ENCODE measurements at regions not wholly inside any gene's neighbourhood (a gene's known extent, or its start where the extent isn't known, plus 50 kb on each side); places are given as distances from the start of the nearest gene placed in this dataset.
A peak's percentile ranks its signal among the peaks of the same experiment; 100 is the strongest.

DNA sequence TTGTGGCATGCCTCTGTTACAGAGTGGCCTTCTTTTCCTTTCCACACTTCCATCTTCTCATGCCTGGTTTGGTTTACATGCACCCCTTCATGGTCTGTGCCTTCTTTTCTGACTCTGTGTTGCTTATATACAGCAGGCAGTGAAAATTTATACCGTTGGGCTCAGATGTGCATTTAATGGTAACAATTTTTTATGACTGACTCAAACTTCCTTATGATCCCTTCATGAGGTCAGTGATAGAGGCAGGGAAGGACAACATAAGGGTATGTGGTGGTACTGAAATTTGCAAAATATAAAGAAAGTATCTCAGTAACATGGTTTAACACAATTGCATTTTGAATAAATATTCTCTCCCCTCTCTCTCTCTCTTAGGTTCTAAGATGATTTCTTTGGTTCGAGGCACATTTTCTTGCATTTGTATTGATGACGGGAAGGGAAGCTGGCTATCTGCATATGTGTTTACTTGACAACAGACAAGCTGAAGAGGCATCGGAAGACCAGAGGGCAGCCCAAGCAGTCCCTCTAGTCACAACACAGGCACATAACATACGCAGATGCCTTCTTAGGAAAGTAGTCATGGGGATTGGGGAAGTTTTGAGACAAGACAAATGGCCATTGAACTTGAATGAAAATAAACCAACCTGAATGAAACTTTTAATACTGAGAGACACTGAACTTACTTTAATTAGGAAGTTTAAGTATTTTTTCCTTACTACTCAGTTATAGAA lies 163.3 kb upstream of the LEF1 start:
- DNase-seq (ENCODE audit: low spot score), result no peak

DNA sequence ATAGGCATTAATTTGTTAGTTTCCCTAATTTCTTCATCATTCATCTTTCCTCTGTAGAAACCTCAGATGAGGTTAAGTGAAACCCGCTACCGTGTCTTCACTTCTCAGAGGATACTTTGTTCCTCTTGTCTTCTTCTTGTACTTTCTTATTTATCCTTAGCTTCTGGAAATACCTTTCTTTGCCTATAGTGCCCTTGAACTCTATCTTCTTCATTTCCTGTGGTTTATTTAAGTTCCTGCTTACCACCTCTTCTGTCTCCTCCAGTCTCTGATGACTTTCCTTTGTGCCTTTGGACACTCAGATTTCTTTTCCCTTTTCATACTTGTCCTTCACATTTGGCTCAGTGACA lies 159.6 kb upstream of the LEF1 start:
- DNase-seq (ENCODE audit: low spot score), result no peak

DNA sequence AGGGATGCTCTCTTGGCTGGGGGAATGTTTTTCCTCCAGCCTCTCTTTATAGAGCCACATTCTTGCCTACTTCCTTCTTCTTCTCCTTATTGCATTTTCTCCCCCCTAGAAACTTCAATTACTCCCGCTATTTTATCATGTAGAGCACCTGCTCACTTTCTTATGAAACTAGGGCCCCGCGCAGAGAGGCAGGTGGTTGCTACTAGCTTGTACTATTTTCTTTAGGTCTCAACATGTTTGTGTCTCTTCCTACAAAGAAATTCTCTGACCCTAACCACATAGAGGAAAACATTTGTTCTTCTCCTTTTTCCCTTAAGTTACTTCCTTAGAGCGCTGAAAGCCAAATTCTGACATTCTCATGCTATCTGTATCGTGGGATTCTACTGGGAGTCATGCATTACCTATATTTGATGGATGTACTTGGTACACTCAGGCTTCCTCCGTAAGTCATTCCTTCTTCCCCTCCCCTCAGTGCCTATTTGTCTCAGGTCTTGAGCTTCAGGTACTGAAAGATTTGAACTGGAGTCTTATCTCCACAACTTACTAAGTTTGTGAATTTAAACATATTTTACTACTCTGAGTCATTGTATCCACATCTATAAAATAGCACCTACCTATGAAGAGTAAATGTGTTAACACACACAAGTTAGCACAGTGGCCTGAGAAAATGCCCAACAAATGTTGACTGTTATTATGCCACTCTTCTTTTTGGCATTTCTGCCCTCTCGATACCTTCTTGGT lies 159.1 kb upstream of the LEF1 start:
- no peak for DNase-seq (ENCODE audit: low spot score)

DNA sequence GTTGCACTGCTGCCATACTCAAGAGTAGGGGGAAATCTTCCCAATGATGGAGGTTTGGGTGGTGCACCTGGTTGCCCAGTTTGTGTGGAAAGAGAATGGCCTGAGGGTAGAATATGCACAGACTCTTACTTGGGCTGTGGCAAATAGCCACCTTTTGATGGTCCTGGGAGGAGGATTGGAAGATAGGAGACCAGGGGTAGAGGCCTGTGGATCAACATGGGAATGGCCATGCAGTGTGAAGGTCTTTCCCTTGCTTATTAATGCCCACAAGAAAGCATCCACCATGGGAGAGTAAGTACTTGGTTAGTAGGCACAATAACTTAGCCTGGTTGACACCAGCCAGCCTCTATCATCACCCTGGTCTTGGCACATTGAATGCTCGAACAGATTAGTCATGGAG lies 156.8 kb upstream of the LEF1 start:
- no peak for DNase-seq (ENCODE audit: low spot score)

DNA sequence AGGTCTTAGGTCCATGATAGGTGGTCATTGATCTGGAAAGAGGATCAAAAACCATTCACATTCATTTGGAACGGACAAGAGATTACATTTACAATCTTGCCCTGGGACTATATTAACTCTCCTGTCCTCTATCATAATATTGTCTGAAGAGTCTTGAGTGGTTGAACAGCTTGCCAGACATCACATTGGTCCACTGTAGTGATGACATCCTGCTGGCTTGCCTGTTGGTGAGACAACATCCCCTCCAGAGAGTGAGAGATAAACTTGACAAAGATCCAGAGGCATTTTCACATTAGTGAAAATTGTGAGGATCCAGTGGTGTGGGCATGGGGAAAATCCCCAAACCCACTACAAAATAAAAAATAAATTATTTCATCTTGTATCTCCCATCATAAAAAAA lies 155.7 kb upstream of the LEF1 start:
- no peak for DNase-seq (ENCODE audit: low spot score)

DNA sequence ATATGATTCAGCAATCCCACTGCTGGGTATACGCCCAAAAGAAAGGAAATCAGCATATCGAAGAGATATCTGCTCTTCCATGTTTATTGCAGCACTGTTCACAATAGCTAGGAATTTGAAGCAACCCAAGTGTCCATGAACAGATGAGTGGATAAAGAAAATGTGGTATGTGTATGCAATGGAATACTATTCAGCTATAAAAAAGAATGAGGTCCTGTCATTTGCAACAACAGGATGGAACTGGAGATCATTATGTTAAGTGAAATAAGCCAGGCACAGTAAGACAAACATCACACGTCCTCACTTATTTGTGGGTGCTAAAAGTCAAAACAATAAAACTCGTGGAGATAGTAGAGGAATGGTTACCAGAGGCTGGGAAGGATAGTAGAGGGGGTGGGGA lies 153.8 kb upstream of the LEF1 start:
- DNase-seq (ENCODE audit: low spot score), result no peak

DNA sequence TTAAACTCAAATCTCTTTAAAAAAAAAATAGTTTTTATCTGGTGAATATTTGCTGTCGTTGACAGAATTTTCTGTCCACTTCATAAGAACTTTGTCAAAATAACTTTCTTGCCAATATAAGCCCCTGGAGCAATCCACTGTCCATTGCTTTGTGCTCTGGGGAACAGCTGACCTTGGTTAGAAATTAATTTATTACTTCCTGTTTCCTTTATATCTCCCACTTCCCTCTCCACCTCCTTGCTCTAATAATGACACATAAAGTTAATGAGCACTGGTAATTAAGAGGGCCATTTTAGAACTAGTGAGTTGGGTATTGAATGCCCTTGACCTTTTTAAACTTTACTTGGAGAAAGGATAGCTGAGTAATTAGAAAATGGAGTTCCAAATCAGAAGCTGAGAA lies 151.3 kb upstream of the LEF1 start:
- DNase-seq (ENCODE audit: low spot score), result no peak

DNA sequence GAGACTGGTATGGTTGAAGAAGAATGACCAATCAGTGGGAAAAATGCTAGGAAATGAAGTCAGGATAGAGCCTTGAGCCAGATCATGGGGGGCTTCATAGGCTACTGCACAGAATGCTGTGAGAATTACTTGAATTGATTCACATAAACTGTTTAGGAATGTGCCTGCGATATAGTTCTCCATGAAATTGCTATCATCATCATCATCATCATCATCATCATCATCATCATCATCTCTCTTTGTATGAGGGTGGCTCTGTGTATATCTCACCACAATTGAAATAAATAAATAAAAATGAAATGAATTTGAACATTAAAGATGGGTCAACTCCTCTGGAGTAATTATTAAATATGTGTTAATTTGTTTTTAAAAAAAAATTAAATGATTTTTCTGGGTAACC lies 148.6 kb upstream of the LEF1 start:
- no peak for DNase-seq (ENCODE audit: low spot score)

DNA sequence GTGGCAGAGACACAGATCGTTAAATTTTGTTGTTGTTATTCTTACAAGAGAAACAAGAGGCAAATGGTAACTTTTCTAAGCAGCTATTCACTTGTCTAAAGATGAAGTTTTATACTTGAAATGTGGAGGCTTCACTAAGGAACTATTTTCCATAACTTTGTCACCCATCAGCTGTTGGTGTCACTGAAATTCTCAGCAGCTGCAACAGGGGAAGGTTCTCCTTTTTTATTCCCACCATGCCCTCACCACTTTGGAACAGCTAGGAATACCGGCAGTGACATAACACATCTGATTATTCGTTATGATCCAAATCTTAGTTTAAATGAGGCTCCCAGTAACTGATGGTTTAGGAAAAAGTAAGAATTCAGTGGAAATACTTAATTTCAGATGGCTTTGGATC lies 147.0 kb upstream of the LEF1 start:
- no peak for DNase-seq (ENCODE audit: low spot score)

DNA sequence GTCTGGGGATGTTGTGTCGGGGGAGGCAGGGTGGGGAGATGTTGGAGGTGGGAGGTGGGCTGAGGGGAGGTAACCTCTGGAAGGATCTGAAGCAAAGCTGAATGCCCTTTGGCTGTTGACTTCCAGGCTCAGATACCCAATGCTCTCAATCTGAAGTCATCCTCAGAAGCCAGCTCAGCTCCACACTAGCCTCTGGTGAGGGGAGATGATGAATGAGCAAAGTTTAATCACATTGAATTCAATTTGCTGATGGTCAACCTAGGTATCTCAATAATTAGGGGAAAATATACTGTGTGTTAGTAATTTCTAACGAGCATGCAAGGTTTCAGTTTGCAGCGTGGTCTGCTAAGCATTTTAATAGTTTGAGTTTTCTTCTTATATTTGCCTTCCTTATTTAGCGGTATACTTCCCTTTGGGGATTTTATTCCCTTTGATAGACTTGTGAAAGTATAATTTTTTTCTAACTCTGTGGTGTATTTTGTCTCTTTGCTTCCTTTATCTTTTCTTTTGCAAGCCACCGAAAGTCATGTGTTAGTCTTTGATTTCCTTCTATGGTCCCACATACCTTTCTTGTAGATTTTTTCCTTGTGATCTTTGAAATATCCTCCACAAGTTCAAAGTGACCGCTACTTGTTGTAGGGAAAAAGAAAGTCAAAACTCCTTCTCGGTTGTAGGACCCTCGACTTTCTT lies 146.3 kb upstream of the LEF1 start:
- DNase-seq (ENCODE audit: low spot score), result no peak

DNA sequence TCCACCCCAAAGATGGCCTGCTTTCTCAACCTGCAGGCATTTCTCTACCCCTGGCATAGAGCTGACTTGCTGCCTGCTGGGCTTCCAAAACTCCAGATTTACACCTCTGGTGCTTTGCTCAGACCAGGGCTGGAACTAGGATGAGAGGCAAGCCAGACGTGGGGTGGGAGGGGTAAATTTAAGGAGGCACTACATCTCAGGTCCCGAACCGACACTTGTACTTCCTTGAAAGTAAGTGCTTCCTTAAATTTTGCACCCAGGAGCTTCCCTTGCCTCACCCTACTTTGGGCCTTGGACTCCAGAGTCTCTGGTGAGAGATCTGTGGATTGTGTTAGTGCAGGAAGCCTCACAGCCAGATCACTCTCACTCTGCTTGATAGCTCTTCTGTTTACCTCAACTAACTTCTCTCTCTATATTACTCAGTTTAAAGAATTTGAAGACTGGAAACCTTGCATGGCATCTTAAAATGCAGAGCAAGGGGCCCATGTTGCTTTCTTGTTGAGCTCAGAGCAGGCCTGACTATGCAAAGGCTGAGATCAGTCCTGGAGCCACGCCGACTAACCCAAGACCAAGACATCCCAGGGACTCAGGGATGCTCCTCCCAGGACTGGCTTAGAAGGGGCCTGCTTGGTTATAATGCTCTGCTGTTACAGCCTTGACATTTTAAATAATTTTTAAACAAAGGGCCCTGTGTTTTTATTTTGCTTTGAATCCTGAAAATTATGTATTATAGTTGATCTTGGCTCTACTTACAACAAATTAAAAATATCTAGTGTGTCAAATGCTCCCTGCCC lies 145.0 kb upstream of the LEF1 start:
- DNase-seq (ENCODE audit: low spot score), result no peak

DNA sequence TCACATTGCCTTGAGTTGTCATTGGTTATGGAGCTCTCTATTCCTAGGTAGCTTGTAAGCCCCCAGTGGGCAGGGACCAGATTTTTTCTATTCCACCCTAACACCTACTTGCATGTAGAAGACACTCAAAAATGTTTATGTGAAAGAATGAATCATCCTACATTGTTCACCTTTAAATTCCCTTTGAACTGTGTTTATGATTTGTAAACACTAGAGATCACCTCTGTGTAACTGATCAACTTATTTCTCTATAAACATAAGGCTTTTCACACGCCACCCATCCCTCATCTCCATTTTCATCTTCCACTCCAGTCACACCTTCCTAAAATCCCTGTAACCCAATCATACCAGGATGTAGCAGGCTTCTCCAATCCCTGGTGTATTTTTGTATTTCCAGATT lies 142.6 kb upstream of the LEF1 start:
- DNase-seq (ENCODE audit: low spot score), result no peak

DNA sequence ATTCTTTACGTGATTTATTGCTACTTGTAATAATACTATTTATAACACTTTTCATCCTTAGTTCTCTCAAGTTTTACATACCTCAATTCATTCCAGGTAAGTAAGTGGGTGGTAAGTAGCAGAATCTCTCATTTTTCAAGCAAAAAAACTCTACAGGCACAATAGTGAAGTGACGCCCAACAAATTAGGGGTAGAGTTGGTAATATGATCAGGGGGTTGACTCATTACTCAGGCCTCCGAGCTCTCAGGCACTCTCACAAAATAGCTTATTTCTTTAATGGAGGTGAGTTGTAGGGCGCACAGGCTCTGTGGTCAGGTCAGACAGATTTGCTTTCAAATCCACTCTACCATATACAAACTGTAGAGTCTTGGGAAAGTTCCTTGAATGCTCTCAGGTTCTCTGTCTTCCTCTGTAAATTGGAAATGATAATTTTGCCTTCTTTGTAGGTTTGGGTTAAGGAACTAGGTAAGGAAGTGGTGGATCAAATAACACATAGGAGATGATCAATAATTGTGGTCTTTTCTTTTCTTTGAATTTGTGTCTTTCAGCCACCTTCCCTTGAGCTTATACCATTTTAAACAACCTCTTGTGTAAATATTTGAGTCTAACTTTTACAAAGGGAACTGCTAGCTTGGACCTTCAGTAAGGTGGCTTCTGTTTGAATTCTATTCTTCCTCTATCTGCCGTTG lies 134.9 kb upstream of the LEF1 start:
- peak; percentile 26 for DNase-seq (ENCODE audit: low spot score)

DNA sequence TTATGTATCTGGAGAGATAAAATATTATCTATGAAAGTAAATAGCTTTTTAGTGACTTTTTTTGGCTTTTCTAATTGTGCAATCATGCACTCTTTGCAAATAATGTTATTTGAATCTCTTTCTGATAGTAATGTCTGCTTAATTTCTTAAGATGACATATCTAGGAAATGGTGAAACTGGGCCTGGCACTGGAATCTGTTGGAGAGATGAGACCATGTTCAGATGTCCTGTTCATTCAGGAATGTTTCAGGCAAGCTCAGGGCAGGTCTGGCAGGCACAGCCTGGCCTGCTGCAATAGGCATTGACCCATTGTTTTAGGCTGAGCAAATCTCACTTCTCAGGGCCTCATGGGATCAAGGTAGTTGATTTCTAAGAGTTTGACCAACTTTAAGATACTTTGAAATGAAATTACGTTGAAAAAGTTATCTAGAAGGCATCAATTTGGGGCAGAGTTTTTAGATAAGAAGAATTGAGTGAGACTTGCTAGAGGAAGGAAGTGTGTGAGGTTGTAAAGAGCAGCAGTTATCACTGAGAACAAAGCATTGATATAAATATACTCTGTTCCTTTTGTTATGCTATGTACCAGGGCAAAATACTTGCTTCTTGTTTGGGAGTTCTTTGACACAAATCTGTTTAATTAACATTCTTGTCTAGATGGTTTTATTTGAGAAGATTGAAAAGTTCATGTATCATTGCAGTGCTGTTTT lies 133.0 kb upstream of the LEF1 start:
- DNase-seq (ENCODE audit: low spot score), result no peak

DNA sequence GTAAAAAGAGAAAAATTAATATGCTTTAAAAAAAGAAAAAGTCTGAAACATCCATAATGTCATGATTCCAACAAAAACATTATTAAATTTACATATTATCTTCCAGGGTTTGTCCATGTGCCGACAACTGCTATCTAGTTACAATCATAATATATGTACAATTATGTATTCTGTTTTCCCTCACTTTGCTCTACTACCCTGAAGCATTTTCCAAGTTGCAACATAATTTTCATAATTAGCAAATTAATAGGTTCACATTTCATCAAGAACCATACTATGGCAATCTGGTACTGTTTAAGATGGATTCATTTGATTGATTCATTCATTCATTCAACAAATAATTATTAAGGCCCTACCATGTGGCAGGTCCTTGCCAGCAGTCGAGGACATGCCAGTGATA lies 128.9 kb upstream of the LEF1 start:
- no peak for DNase-seq (ENCODE audit: low spot score)

DNA sequence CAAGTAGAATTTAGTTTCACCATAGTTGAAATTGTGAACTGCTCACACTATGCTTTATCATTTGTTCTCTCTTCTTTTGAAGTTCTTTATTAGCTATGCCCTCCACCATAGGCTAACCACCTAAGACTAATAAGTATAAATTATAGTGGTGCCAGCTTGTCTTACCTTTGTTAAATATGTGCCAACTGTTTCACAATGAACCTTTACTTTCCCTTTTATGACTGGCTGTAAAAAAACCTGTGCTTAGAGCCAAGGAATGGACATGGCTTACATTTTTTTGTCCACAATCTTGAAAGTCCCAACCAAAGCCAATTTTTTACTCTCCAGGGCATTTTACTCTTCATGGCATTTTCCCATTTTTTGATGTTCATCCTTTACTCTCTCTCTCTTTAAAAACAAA lies 123.5 kb upstream of the LEF1 start:
- DNase-seq (ENCODE audit: low spot score), result no peak

DNA sequence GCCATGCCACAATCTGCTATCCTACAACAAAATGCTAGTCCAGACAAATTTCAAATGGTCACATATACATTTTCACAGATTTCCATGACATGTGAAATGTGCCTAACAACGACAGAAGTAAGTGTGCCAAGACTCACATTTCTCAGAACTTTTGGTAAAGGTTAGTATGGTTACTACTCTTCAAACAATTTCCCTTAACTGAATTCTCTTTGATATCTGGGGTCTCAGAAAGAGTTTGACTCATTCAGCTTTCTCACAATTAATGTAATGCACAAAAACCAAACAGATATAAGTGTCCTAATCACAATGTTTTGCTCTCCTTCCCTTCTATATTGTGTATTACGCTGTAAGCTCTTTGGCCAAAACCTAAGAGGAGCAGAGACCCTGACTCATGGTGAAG lies 122.4 kb upstream of the LEF1 start:
- no peak for DNase-seq (ENCODE audit: low spot score)

DNA sequence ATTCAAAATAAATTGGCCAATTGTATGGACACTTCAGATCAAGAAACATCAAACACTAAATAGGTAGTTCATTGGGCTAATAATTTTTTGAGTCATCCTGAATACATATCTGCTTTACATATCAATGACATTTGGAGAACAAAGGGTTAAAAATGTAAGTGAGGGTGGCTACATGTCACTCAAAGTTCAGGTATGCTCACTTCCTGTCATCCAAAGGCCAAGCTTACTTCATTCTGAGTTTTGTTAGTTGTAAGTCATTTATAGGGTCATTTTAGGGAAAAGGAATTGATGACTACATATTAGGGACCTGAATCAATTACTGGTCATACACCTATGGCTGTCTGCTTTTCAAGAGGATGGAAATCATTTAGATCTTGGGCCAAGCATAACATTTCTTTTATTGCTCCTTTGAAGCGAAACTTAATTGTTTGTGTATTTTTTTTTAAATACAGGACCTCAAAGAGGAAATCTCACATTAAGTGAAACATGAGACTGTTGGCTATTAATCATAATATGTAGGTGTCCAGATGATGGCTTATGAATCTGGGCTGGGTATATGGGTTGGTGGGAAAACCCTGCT lies 119.2 kb upstream of the LEF1 start:
- no peak for DNase-seq (ENCODE audit: low spot score)

DNA sequence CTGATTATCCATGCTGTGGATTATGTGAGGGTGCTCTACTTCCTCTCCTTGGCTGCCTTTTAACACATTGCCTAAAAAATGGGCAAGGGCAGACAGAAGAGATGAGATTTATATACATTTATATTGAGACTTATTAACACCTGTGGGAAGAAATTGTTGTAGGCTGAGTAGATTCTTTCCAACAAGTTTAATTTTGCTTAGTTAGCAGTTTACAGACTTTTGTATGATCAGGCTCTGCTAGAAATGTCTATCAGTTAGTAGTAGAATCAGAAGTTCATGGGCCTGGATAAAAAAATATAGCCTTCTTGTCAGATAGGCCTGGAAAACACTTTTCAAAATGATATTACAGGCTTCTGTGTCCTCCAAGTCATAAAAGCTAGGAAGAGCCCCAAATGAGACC lies 111.3 kb upstream of the LEF1 start:
- no peak for DNase-seq (ENCODE audit: low spot score)

DNA sequence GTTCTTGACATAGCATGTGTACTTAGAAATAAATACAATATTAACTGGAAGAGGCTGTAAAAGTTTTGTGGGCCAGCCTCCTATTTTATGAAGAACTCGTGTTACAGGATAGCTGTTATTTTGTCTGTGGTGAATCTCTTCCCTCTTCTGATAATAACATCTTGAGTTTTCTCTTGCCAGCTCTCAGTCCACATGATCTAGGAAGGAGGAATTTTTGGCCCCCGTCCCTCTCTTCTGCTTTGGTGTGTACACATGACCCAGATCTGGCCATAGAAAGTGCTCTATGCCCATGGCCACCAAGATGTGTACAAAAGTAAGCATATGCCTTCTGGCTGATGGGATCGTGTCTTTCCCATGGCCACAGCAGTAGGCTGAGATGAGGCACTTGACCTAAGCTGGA lies 108.0 kb upstream of the LEF1 start:
- no peak for DNase-seq (ENCODE audit: low spot score)

DNA sequence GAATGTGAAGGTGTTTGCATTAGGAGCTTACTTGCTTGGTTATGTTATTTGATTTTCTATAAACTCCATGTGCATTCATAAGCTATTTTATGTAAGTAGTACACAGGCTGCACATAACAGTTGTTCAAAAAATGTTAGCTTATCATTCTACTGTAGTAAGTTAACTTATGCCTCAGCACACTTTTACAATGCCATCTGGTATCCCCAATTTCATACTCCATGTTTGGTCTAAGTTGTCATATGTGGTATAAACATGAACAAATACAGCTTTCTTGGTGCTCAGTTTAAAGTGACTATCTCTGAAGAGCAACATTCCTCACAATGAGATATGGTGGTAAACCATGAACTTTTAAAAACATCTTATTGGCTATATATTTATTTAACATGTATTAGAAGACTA lies 104.3 kb upstream of the LEF1 start:
- no peak for DNase-seq (ENCODE audit: low spot score)
